ENCODE measurements at regions not wholly inside any gene's neighbourhood (a gene's known extent, or its start where the extent isn't known, plus 50 kb on each side); places are given as distances from the start of the nearest gene placed in this dataset.

- DNase-seq (ENCODE audit: insufficient read length, low spot score) (no peak), FAIRE-seq (no peak)
- TF ChIP-seq POLR2A (IDR thresholded peaks at IDR 0.05; ENCODE audit: low read depth, low read length): no peak
Observed at GRCh38 chr2:200077210-200077650, 121.8 kb downstream of the MAIP1 start.

DNA sequence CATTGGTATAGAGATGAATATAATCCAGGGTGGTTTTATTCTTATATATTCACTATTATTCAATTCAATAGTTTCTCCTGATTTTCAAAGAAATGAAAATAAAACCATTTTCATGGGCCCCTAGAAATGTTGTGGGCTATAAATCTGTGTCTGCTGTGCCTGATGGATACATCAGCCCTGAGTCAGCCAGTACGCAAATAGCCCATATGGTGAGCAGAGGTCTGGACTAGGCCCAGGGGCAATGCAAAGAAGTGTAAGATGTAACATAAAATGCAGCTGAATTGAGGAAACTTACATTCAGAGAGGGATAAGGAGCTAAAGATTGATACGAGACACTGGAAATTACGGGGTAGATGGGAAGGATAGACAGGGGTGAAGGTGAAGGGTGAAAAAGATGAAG is 122.5 kb downstream of the MAIP1 start:
- FAIRE-seq (no peak), DNase-seq (ENCODE audit: insufficient read length, low spot score) (no peak)
- TF ChIP-seq POLR2A (IDR thresholded peaks at IDR 0.05; ENCODE audit: low read depth, low read length): no peak

DNA sequence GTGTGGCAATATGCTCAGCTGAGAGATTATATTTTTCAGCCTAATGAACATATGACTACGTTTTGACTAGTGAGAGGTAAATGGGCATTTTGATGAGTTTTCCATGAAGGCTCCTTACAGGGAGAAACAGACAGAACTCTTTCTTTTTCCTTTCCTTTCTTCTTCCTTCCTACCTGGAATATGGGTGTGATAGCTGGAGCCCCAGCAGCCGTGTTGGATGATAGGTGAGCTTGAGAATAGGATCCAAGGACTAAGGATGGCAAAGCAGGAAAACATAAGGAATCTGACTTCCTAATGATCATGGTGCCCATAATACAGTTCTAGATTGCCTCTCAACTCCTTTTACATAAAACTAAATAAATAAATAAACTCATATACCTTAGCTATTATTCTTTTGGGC is 124.0 kb downstream of the MAIP1 start:
- no peak for FAIRE-seq
- TF ChIP-seq POLR2A (IDR thresholded peaks at IDR 0.05; ENCODE audit: low read depth, low read length): no peak
- DNase-seq (ENCODE audit: insufficient read length, low spot score): no peak

DNA sequence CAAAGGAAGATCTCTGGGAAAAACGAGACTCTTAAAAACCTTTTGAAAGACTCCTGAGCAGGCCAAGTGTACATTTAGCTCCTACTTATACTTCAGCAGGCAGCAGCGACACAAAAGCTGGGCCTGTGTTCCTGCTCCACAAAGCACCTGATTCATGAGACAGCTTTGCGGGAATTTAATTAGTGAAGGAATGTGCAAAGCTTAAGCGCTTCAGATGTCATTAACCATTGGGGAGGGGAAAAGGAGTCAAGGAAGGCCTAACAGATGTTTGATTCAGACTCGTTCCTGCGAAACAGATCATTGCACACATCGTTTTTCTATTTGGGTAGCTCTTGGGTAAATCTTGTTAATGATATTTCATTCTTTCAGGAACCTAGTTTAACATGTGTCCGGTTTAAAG is 125.9 kb downstream of the MAIP1 start:
- no peak for TF ChIP-seq POLR2A (IDR thresholded peaks at IDR 0.05; ENCODE audit: low read depth, low read length)
- DNase-seq (ENCODE audit: insufficient read length, low spot score): no peak
- FAIRE-seq: no peak

DNA sequence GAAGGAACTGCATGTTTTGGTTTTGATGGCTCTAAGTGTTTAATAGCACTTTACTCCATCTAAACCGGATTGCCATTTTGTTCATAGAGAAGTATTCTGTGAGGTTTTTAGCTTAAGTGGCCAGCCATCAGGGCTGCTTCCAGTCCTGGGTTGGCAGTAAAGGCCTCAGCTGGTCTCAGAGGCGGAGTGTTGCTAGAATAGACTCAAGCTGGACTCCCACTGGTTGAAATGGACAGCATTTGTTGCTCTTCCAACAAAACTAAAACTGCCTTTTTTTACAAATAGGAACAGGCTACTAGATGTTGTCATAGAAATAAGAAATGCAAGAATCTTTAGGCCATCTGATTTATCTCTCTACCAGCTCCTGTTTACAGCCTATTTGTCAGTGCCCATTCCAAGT is 126.4 kb downstream of the MAIP1 start:
- TF ChIP-seq POLR2A (IDR thresholded peaks at IDR 0.05; ENCODE audit: low read depth, low read length): no peak
- FAIRE-seq: no peak
- no peak for DNase-seq (ENCODE audit: insufficient read length, low spot score)

GRCh38 chr2:200084036-200084435 is 128.7 kb downstream of the MAIP1 start:
- FAIRE-seq (no peak), DNase-seq (ENCODE audit: insufficient read length, low spot score) (no peak)
- TF ChIP-seq POLR2A (IDR thresholded peaks at IDR 0.05; ENCODE audit: low read depth, low read length): no peak

DNA sequence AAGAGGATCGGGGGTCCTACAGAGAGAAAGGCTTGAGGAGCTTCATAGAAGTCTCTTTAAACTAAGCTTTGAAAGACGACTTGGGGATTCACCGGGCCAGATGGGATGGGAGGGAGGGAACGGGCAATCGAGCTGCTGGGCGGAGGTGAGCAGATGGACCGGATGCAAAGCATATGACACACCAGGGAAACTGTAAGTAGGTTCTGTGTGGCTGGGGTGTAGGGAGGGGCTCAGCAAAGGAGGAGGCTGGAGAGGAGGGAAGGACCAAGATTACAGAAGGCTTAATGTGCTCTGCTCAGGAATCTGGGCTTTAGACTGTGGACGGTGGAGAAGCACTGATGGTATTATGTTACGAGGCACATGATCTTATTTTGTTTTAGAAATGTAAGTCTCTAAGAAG is 131.5 kb downstream of the MAIP1 start:
- no peak for DNase-seq (ENCODE audit: insufficient read length, low spot score)
- TF ChIP-seq POLR2A (IDR thresholded peaks at IDR 0.05; ENCODE audit: low read depth, low read length): no peak
- FAIRE-seq: no peak

DNA sequence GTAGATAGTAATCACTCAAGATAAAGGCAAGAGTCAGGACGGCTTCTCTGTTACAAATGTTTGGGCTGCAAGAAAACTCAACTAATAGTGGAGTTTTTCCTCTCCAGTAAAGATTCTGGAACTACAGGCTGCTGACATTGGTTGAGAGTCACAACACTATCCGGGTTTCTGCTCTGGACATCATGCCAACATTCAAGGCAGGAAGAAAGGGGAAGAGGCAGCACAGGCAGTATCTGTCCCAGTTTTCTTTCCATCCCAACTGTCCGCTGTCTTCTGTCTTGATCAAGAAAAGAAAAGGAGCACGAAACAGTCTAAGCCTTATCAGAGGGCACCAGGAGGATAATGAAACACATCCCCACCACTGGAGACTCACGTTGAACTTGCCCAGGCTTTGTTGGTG is 132.1 kb downstream of the MAIP1 start:
- FAIRE-seq: no peak
- DNase-seq (ENCODE audit: insufficient read length, low spot score): no peak

DNA sequence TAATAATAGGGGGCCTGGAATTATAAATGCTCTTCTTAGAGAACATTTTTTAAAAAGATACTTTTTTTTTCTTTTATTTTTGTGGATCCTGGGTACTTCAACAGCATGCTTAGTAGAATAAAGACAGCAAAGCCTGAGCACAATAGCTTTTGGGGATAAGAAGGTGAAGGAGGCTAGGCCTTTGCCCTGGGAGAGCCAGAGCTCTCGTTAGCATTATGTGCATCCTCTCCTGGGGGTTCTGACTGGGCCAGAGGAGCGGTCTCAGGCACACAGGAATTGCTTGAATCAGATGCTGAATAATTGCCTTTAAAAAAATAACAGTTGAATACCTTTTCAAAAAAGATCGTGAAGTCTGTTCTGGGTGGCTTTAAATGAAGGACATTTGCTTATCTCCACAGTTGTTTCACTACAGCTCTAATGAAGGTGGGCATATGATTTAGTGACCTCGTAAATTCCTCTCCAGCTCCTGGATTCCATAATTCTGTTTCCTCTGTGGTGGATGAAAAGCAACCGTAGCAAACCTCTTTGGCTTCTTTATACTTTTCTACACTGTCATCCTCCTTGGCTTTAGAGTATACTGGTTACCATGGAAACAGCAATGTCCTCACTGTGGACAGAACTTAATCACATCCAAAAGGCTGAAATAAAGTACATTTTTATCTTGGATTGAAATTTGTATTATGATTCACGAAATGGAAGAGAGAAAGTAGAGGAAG is 133.8 kb downstream of the MAIP1 start:
- TF ChIP-seq POLR2A (IDR thresholded peaks at IDR 0.05; ENCODE audit: low read depth, low read length): no peak
- DNase-seq (ENCODE audit: insufficient read length, low spot score) (no peak), FAIRE-seq (no peak)

More for the DNA sequence above, 132.1 kb downstream of the MAIP1 start:
- no peak for TF ChIP-seq POLR2A (IDR thresholded peaks at IDR 0.05; ENCODE audit: low read depth, low read length)

DNA sequence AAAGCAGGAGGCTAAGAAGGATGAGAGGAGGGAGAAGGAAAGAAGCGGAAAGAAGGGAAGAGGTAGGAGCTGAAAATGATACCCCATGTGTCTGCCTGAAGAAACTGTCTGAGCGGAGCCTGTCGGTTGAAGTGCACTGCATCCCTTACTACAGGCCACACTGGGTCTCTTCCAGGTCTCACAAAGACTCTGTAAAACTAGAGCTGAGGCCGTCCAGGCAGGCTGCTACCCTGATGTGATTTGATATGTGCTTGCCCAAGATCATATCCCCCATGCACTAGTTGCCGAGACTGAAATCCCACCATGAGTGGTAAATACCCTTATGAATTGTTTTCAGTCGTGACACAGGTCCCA is 134.4 kb downstream of the MAIP1 start:
- DNase-seq (ENCODE audit: insufficient read length, low spot score) (no peak), FAIRE-seq (no peak)
- no peak for TF ChIP-seq POLR2A (IDR thresholded peaks at IDR 0.05; ENCODE audit: low read depth, low read length)

- no peak for FAIRE-seq
- no peak for TF ChIP-seq POLR2A (IDR thresholded peaks at IDR 0.05; ENCODE audit: low read depth, low read length)
- no peak for DNase-seq (ENCODE audit: insufficient read length, low spot score)
Observed at GRCh38 chr2:200090683-200091082, 135.3 kb downstream of the MAIP1 start.

DNA sequence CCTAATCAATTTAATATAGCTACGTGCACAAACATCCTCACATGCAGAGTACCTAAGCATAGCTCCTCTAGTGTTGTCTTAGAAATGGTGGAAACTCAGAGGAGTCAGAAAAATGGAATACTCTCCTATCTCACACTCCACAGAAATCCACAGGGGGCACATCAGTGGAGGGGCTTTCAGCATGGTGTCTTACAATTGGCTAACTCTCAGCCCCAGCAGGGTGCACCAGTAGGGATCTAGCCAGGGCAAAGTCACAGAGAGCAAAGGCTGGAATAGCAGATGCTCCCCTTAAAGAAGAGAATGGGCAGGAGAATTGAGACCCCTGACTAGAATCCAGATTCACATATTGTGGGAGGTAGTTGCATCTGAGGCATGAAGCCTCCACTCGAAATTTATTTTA is 135.7 kb downstream of the MAIP1 start:
- no peak for TF ChIP-seq POLR2A (IDR thresholded peaks at IDR 0.05; ENCODE audit: low read depth, low read length)
- DNase-seq (ENCODE audit: insufficient read length, low spot score) (no peak), FAIRE-seq (no peak)

DNA sequence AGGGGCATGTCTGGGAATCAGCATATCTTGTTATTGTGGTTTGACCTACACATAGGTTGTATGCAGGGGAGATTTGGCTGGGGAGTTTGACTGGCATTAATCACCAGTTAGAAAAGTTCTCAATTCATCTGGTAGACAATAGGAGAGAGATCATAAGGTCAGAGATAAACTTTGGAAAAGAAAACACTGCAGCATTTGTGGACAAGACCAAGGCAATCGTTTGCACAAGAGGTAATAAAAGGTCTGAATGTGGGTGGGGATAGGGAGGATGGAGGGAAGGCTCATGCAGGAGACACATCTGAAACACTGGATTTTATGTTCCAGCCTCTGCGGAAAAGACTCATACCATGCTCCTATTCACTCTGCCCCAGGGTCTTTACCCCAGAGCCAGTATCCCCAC is 136.9 kb downstream of the MAIP1 start:
- no peak for FAIRE-seq
- no peak for DNase-seq (ENCODE audit: insufficient read length, low spot score)
- TF ChIP-seq POLR2A (IDR thresholded peaks at IDR 0.05; ENCODE audit: low read depth, low read length): no peak

DNA sequence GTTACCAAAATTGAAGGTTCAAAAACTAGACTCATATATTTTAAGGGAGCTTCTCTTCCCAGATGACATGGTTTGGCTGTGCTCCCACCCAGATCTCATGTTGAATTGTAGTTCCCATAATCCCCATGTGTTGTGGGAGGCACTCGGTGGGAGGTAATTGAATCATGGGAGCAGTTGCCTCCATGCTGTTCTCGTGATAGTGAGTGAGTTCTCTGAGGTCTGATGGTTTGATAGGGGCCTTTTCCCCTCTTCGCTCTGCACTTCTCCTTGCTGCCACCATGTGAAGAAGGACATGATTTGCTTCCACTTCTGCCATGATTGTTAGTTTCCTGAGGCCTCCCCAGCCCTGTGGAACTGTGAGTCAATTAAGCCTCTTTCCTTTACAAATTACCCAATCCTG is 140.1 kb downstream of the MAIP1 start:
- DNase-seq (ENCODE audit: insufficient read length, low spot score) (no peak), FAIRE-seq (no peak)
- no peak for TF ChIP-seq POLR2A (IDR thresholded peaks at IDR 0.05; ENCODE audit: low read depth, low read length)

DNA sequence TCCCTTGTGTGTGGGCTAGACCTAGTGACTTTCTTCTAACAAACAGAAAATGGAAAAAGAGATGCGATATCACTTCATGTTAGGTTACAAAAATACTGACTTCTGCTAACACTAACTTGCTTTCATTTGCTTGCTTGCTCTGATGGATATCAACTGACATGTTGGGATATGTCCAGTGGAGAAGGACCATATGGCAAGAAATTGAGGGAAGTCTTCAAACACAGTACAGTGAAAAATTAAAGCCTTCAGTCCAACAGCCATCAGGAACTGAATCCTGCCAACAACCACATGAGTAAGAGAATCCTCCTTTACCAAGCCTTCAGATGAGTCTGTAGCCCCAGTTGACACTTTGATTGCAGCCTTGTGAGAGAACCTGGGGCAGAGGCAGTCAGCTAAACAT is 143.9 kb downstream of the MAIP1 start:
- FAIRE-seq (no peak), DNase-seq (ENCODE audit: insufficient read length, low spot score) (no peak)
- TF ChIP-seq POLR2A (IDR thresholded peaks at IDR 0.05; ENCODE audit: low read depth, low read length): no peak

- FAIRE-seq: no peak
- no peak for DNase-seq (ENCODE audit: insufficient read length, low spot score)
Observed at GRCh38 chr2:200100027-200100426, 144.6 kb downstream of the MAIP1 start.

More at GRCh38 chr2:200100027-200100426, 144.6 kb downstream of the MAIP1 start:
- no peak for TF ChIP-seq POLR2A (IDR thresholded peaks at IDR 0.05; ENCODE audit: low read depth, low read length)
